ENCODE measurements at regions not wholly inside any gene's neighbourhood (a gene's known extent, or its start where the extent isn't known, plus 50 kb on each side); places are given as distances from the start of the nearest gene placed in this dataset.

DNA sequence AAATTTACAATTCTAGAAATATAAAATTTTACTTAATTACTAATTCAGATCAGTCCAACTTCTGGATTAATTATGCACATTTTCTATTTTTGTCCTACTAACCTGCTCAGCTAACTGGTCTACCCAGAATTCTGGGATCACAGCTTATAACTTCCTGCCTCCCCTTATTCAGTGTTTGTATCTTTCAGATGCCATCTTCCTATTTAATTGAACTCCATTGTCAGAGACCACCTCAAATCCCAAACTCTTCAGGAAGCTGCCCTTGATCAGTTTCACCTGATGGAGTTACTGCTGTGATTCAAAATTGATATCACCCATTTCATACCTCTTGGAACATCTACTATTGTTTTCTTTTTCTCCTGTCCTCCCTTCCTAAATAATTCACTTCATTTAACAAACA lies 259.2 kb downstream of the WDR11 start:
- Histone ChIP-seq H3K27me3 (ENCODE audit: insufficient read depth) (no peaks in the 10 kb centered on the region), H3K9me2 (ENCODE audit: insufficient read depth) (0 out of 2 replicates have a peak, but pooled peaks cover 3% of the 10 kb centered on the region), H4K20me1 (replicated peaks; ENCODE audit: insufficient read depth) (no peaks in the 10 kb centered on the region), H3K27ac (ENCODE audit: low read depth) (no peak overlapping the region), H3K4me3 (no peak overlapping the region), H3K4me2 (no peak overlapping the region), H3K79me2 (replicated peaks; ENCODE audit: insufficient read depth) (no peaks in the 10 kb centered on the region), H3K4me1 (ENCODE audit: insufficient read depth) (peaks cover 5% of the 10 kb centered on the region; the same call in 1 of the 2 replicates), H3K36me3 (ENCODE audit: insufficient read depth) (no peaks in the 10 kb centered on the region), H3F3A (replicated peaks; ENCODE audit: low read depth) (no peaks in the 10 kb centered on the region), H2AFZ (no peak overlapping the region)
- Mint-ChIP-seq H3K4me1 (peaks cover 10% of the 10 kb centered on the region; the same call in 2 of the 3 replicates), H3K36me3 (ENCODE audit: low read depth) (no peaks in the 10 kb centered on the region), H3K27me3 (ENCODE audit: insufficient read depth, low read depth, poor library complexity) (peaks cover 4% of the 10 kb centered on the region), H3K9me3 (no peaks in the 10 kb centered on the region), H3K4me3 (no peak overlapping the region), H3K27ac (no peak overlapping the region)
- ATAC-seq (no peak), DNase-seq (ENCODE audit: low spot score) (no peak)
- no peak for TF ChIP-seq CREB1 (CRISPR knock-in tag; IDR thresholded peaks at IDR 0.05; ENCODE audit: low read depth)
- TF ChIP-seq NANOG (IDR thresholded peaks at IDR 0.05; ENCODE audit: borderline replicate concordance): no peak
- no peak for TF ChIP-seq EZH2phosphoT487 (IDR thresholded peaks at IDR 0.05; ENCODE audit: unreplicated experiment)
- TF ChIP-seq, protein P1, sequence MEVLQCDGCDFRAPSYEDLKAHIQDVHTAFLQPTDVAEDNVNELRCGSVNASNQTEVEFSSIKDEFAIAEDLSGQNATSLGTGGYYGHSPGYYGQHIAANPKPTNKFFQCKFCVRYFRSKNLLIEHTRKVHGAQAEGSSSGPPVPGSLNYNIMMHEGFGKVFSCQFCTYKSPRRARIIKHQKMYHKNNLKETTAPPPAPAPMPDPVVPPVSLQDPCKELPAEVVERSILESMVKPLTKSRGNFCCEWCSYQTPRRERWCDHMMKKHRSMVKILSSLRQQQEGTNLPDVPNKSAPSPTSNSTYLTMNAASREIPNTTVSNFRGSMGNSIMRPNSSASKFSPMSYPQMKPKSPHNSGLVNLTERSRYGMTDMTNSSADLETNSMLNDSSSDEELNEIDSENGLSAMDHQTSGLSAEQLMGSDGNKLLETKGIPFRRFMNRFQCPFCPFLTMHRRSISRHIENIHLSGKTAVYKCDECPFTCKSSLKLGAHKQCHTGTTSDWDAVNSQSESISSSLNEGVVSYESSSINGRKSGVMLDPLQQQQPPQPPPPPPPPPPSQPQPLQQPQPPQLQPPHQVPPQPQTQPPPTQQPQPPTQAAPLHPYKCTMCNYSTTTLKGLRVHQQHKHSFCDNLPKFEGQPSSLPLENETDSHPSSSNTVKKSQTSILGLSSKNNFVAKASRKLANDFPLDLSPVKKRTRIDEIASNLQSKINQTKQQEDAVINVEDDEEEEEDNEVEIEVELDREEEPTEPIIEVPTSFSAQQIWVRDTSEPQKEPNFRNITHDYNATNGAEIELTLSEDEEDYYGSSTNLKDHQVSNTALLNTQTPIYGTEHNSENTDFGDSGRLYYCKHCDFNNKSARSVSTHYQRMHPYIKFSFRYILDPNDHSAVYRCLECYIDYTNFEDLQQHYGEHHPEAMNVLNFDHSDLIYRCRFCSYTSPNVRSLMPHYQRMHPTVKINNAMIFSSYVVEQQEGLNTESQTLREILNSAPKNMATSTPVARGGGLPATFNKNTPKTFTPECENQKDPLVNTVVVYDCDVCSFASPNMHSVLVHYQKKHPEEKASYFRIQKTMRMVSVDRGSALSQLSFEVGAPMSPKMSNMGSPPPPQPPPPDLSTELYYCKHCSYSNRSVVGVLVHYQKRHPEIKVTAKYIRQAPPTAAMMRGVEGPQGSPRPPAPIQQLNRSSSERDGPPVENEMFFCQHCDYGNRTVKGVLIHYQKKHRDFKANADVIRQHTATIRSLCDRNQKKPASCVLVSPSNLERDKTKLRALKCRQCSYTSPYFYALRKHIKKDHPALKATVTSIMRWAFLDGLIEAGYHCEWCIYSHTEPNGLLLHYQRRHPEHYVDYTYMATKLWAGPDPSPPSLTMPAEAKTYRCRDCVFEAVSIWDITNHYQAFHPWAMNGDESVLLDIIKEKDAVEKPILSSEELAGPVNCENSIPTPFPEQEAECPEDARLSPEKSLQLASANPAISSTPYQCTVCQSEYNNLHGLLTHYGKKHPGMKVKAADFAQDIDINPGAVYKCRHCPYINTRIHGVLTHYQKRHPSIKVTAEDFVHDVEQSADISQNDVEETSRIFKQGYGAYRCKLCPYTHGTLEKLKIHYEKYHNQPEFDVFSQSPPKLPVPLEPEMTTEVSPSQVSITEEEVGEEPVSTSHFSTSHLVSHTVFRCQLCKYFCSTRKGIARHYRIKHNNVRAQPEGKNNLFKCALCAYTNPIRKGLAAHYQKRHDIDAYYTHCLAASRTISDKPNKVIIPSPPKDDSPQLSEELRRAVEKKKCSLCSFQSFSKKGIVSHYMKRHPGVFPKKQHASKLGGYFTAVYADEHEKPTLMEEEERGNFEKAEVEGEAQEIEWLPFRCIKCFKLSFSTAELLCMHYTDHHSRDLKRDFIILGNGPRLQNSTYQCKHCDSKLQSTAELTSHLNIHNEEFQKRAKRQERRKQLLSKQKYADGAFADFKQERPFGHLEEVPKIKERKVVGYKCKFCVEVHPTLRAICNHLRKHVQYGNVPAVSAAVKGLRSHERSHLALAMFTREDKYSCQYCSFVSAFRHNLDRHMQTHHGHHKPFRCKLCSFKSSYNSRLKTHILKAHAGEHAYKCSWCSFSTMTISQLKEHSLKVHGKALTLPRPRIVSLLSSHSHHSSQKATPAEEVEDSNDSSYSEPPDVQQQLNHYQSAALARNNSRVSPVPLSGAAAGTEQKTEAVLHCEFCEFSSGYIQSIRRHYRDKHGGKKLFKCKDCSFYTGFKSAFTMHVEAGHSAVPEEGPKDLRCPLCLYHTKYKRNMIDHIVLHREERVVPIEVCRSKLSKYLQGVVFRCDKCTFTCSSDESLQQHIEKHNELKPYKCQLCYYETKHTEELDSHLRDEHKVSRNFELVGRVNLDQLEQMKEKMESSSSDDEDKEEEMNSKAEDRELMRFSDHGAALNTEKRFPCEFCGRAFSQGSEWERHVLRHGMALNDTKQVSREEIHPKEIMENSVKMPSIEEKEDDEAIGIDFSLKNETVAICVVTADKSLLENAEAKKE (CRISPR knock-in tag; IDR thresholded peaks at IDR 0.05): no peak
- TF ChIP-seq STAT1 (IDR thresholded peaks at IDR 0.05; ENCODE audit: unreplicated experiment): no peak

DNA sequence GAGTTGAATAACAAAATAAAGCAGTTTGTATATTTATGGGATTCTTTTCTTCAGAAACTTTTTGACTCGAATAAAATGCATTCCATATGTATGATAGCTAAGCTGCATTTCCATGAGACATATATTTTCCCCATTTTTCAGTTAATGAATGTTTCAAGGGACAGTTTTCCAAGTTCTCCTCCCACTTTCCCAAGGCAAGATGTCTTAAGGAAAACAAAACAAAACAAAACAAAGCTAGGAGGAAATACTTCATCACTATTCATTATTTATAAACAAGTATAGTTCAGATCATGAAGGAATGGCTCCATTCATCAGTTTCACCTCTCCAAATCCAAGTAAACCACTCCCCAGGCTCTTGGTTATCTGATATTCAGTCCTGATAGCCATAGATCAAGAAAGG lies 261.0 kb downstream of the WDR11 start:
- DNase-seq (ENCODE audit: low spot score): no peak
- H3K9me2 ChIP-seq (ENCODE audit: insufficient read depth): peaks cover 4% of the 10 kb centered on the region; the same call in 1 of the 2 replicates
- H3K4me3 ChIP-seq: no peak overlapping the region
- peaks cover 5% of the 10 kb centered on the region; the same call in 1 of the 2 replicates for H3K4me1 ChIP-seq (ENCODE audit: insufficient read depth)
- H3K4me3 Mint-ChIP-seq: no peak overlapping the region
- TF ChIP-seq JUNB (IDR thresholded peaks at IDR 0.05; ENCODE audit: unreplicated experiment) (no peak), POLR2AphosphoS5 (IDR thresholded peaks at IDR 0.05; ENCODE audit: low read depth) (no peak), ZNF331 (CRISPR knock-in tag; IDR thresholded peaks at IDR 0.05; ENCODE audit: low read depth) (no peak), EZH2 (IDR thresholded peaks at IDR 0.05; ENCODE audit: low read depth, unreplicated experiment) (no peak), ZNF114 (CRISPR knock-in tag; IDR thresholded peaks at IDR 0.05) (no peak)
- TF ChIP-seq, protein P2, sequence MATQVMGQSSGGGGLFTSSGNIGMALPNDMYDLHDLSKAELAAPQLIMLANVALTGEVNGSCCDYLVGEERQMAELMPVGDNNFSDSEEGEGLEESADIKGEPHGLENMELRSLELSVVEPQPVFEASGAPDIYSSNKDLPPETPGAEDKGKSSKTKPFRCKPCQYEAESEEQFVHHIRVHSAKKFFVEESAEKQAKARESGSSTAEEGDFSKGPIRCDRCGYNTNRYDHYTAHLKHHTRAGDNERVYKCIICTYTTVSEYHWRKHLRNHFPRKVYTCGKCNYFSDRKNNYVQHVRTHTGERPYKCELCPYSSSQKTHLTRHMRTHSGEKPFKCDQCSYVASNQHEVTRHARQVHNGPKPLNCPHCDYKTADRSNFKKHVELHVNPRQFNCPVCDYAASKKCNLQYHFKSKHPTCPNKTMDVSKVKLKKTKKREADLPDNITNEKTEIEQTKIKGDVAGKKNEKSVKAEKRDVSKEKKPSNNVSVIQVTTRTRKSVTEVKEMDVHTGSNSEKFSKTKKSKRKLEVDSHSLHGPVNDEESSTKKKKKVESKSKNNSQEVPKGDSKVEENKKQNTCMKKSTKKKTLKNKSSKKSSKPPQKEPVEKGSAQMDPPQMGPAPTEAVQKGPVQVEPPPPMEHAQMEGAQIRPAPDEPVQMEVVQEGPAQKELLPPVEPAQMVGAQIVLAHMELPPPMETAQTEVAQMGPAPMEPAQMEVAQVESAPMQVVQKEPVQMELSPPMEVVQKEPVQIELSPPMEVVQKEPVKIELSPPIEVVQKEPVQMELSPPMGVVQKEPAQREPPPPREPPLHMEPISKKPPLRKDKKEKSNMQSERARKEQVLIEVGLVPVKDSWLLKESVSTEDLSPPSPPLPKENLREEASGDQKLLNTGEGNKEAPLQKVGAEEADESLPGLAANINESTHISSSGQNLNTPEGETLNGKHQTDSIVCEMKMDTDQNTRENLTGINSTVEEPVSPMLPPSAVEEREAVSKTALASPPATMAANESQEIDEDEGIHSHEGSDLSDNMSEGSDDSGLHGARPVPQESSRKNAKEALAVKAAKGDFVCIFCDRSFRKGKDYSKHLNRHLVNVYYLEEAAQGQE (IDR thresholded peaks at IDR 0.05; ENCODE audit: unreplicated experiment): no peak
- TF ChIP-seq, protein P3, sequence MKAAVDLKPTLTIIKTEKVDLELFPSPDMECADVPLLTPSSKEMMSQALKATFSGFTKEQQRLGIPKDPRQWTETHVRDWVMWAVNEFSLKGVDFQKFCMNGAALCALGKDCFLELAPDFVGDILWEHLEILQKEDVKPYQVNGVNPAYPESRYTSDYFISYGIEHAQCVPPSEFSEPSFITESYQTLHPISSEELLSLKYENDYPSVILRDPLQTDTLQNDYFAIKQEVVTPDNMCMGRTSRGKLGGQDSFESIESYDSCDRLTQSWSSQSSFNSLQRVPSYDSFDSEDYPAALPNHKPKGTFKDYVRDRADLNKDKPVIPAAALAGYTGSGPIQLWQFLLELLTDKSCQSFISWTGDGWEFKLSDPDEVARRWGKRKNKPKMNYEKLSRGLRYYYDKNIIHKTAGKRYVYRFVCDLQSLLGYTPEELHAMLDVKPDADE (IDR thresholded peaks at IDR 0.05): no peak
- peaks cover 9% of the 10 kb centered on the region; the same call in 2 of the 3 replicates for H3K9me3 Mint-ChIP-seq
- H3K4me1 Mint-ChIP-seq: peaks cover 10% of the 10 kb centered on the region; the same call in 2 of the 3 replicates
- H3K36me3 ChIP-seq (ENCODE audit: insufficient read depth): no peaks in the 10 kb centered on the region; the same call in 1 of the 2 replicates
- no peaks in the 10 kb centered on the region for H3K27me3 ChIP-seq (ENCODE audit: insufficient read depth)
- H3K36me3 Mint-ChIP-seq (ENCODE audit: low read depth): no peaks in the 10 kb centered on the region
- ATAC-seq: no peak
- peaks cover 4% of the 10 kb centered on the region for H3K27me3 Mint-ChIP-seq (ENCODE audit: insufficient read depth, low read depth, poor library complexity)
- no peaks in the 10 kb centered on the region for H3K79me2 ChIP-seq (replicated peaks; ENCODE audit: insufficient read depth)
- no peaks in the 10 kb centered on the region for H3F3A ChIP-seq (replicated peaks; ENCODE audit: low read depth)
- H3K27ac Mint-ChIP-seq: no peak overlapping the region
- H2AFZ ChIP-seq: no peak overlapping the region
- no peaks in the 10 kb centered on the region for H4K20me1 ChIP-seq (replicated peaks; ENCODE audit: insufficient read depth)
- no peak overlapping the region for H3K27ac ChIP-seq (ENCODE audit: low read depth)
- H3K4me2 ChIP-seq: no peak overlapping the region

Data from GM23338 (cell line).